Activated naive CD8-positive, alpha-beta T cell treated with anti-CD3 and anti-CD28 coated beads for 36 hours (primary cell): ENCODE measurements at regions not wholly inside any gene's neighbourhood (a gene's known extent, or its start where the extent isn't known, plus 50 kb on each side); places are given as distances from the start of the nearest gene placed in this dataset.
"Not testable (repeated sequence)": the region's sequence is repeated elsewhere in the genome, so short reads cannot be mapped to it uniquely, and the experiment has no call there.

Source experiments
- DNase-seq: peaks from one replicate; pipeline ENCODE4 v3.0.0; 2021
- H3K27ac Mint-ChIP-seq: one replicate; pipeline ENCODE4 v1.8.0; 2022; ENCODE audit warnings: mild to moderate bottlenecking, moderate library complexity, mixed read lengths
- H3K27me3 Mint-ChIP-seq: one replicate; pipeline ENCODE4 v1.8.0; 2022; ENCODE audit warnings: mild to moderate bottlenecking, mixed read lengths
- H3K36me3 Mint-ChIP-seq: one replicate; pipeline ENCODE4 v1.8.0; 2021; ENCODE audit warnings: mild to moderate bottlenecking, mixed read lengths
- H3K4me1 Mint-ChIP-seq: one replicate; pipeline ENCODE4 v1.8.0; 2021; ENCODE audit warnings: mixed read lengths
- H3K4me3 Mint-ChIP-seq: one replicate; pipeline ENCODE4 v1.8.0; 2022; ENCODE audit warnings: mild to moderate bottlenecking, moderate library complexity, mixed read lengths
- H3K9me3 Mint-ChIP-seq: one replicate; pipeline ENCODE4 v1.8.0; 2022; ENCODE audit warnings: mixed read lengths

- H3K9me3 Mint-ChIP-seq, result no peaks in the 10 kb centered on the region
- no peak overlapping the region for H3K4me3 Mint-ChIP-seq
- DNase-seq, result no peak
- no peaks in the 10 kb centered on the region for H3K36me3 Mint-ChIP-seq
- peaks cover 4% of the 10 kb centered on the region for H3K27me3 Mint-ChIP-seq
- H3K4me1 Mint-ChIP-seq, result no peaks in the 10 kb centered on the region
- no peak overlapping the region for H3K27ac Mint-ChIP-seq
Measured at GRCh38 chr12:127595506-127595905, 671.5 kb upstream of the TMEM132C start.

- no peaks in the 10 kb centered on the region for H3K36me3 Mint-ChIP-seq
- H3K27ac Mint-ChIP-seq, result no peak overlapping the region
- H3K27me3 Mint-ChIP-seq, result peaks cover 4% of the 10 kb centered on the region
- H3K9me3 Mint-ChIP-seq, result no peaks in the 10 kb centered on the region
- DNase-seq, result no peak
- no peak overlapping the region for H3K4me3 Mint-ChIP-seq
- no peaks in the 10 kb centered on the region for H3K4me1 Mint-ChIP-seq
Measured at GRCh38 chr12:127596891-127597290, 670.1 kb upstream of the TMEM132C start.

- Mint-ChIP-seq H3K4me3 (no peak overlapping the region), H3K36me3 (no peaks in the 10 kb centered on the region), H3K9me3 (no peaks in the 10 kb centered on the region), H3K27me3 (no peaks in the 10 kb centered on the region), H3K4me1 (no peaks in the 10 kb centered on the region), H3K27ac (no peak overlapping the region)
- no peak for DNase-seq
Measured at GRCh38 chr12:127599436-127599835, 667.5 kb upstream of the TMEM132C start.

GRCh38 chr12:127600211-127600610, 666.8 kb upstream of the TMEM132C start:
- no peaks in the 10 kb centered on the region for H3K4me1 Mint-ChIP-seq
- no peaks in the 10 kb centered on the region for H3K9me3 Mint-ChIP-seq
- DNase-seq, result no peak
- H3K36me3 Mint-ChIP-seq, result no peaks in the 10 kb centered on the region
- no peak overlapping the region for H3K4me3 Mint-ChIP-seq
- no peak overlapping the region for H3K27ac Mint-ChIP-seq
- H3K27me3 Mint-ChIP-seq, result no peaks in the 10 kb centered on the region

- peaks cover 1% of the 10 kb centered on the region for H3K9me3 Mint-ChIP-seq
- H3K4me3 Mint-ChIP-seq, result no peak overlapping the region
- H3K4me1 Mint-ChIP-seq, result no peaks in the 10 kb centered on the region
- DNase-seq, result no peak
- H3K36me3 Mint-ChIP-seq, result no peaks in the 10 kb centered on the region
- no peaks in the 10 kb centered on the region for H3K27me3 Mint-ChIP-seq
- H3K27ac Mint-ChIP-seq, result no peak overlapping the region
Measured at GRCh38 chr12:127606476-127607015, 660.4 kb upstream of the TMEM132C start.

GRCh38 chr12:127607146-127607725, 659.7 kb upstream of the TMEM132C start:
- DNase-seq, result no peak
- H3K4me3 Mint-ChIP-seq, result no peak overlapping the region
- no peaks in the 10 kb centered on the region for H3K4me1 Mint-ChIP-seq
- H3K36me3 Mint-ChIP-seq, result no peaks in the 10 kb centered on the region
- no peak overlapping the region for H3K27ac Mint-ChIP-seq
- H3K9me3 Mint-ChIP-seq, result peaks cover 1% of the 10 kb centered on the region
- H3K27me3 Mint-ChIP-seq, result no peaks in the 10 kb centered on the region

- not testable (repeated sequence) for H3K36me3 Mint-ChIP-seq, H3K4me3 Mint-ChIP-seq, H3K9me3 Mint-ChIP-seq, H3K27me3 Mint-ChIP-seq, H3K27ac Mint-ChIP-seq, H3K4me1 Mint-ChIP-seq, DNase-seq
Measured at GRCh38 chr12:127608359-127608758, 658.6 kb upstream of the TMEM132C start.

- Mint-ChIP-seq H3K9me3 (peaks cover 5% of the 10 kb centered on the region), H3K4me3 (no peak overlapping the region), H3K4me1 (no peaks in the 10 kb centered on the region), H3K27me3 (no peaks in the 10 kb centered on the region), H3K27ac (no peak overlapping the region), H3K36me3 (no peaks in the 10 kb centered on the region)
- DNase-seq, result no peak
Measured at GRCh38 chr12:127613056-127613455, 653.9 kb upstream of the TMEM132C start.

- Mint-ChIP-seq H3K27me3 (no peaks in the 10 kb centered on the region), H3K9me3 (peaks cover 3% of the 10 kb centered on the region), H3K36me3 (no peaks in the 10 kb centered on the region), H3K4me1 (no peaks in the 10 kb centered on the region), H3K27ac (no peak overlapping the region), H3K4me3 (no peak overlapping the region)
- no peak for DNase-seq
Measured at GRCh38 chr12:127619869-127620734, 646.9 kb upstream of the TMEM132C start.

GRCh38 chr12:127620735-127621355, 646.1 kb upstream of the TMEM132C start:
- peaks cover 3% of the 10 kb centered on the region for H3K9me3 Mint-ChIP-seq
- no peak overlapping the region for H3K4me3 Mint-ChIP-seq
- no peaks in the 10 kb centered on the region for H3K27me3 Mint-ChIP-seq
- no peaks in the 10 kb centered on the region for H3K36me3 Mint-ChIP-seq
- DNase-seq, result no peak
- H3K4me1 Mint-ChIP-seq, result no peaks in the 10 kb centered on the region
- no peak overlapping the region for H3K27ac Mint-ChIP-seq

- no peaks in the 10 kb centered on the region for H3K27me3 Mint-ChIP-seq
- H3K27ac Mint-ChIP-seq, result no peak overlapping the region
- peaks cover 3% of the 10 kb centered on the region for H3K9me3 Mint-ChIP-seq
- H3K4me3 Mint-ChIP-seq, result no peak overlapping the region
- no peaks in the 10 kb centered on the region for H3K36me3 Mint-ChIP-seq
- no peaks in the 10 kb centered on the region for H3K4me1 Mint-ChIP-seq
- DNase-seq, result no peak
Measured at GRCh38 chr12:127621366-127621765, 645.6 kb upstream of the TMEM132C start.

GRCh38 chr12:127623362-127623761, 643.6 kb upstream of the TMEM132C start:
- Mint-ChIP-seq H3K9me3 (no peaks in the 10 kb centered on the region), H3K4me1 (no peaks in the 10 kb centered on the region), H3K4me3 (no peak overlapping the region), H3K36me3 (no peaks in the 10 kb centered on the region), H3K27me3 (no peaks in the 10 kb centered on the region), H3K27ac (no peak overlapping the region)
- no peak for DNase-seq

GRCh38 chr12:127625176-127625771, 641.7 kb upstream of the TMEM132C start:
- H3K27ac Mint-ChIP-seq, result no peak overlapping the region
- DNase-seq, result no peak
- H3K9me3 Mint-ChIP-seq, result no peaks in the 10 kb centered on the region
- H3K4me3 Mint-ChIP-seq, result no peak overlapping the region
- H3K36me3 Mint-ChIP-seq, result no peaks in the 10 kb centered on the region
- H3K27me3 Mint-ChIP-seq, result no peaks in the 10 kb centered on the region
- no peaks in the 10 kb centered on the region for H3K4me1 Mint-ChIP-seq

GRCh38 chr12:127628645-127629044, 638.3 kb upstream of the TMEM132C start:
- DNase-seq, result no peak
- H3K27ac Mint-ChIP-seq, result no peak overlapping the region
- H3K9me3 Mint-ChIP-seq, result no peaks in the 10 kb centered on the region
- H3K36me3 Mint-ChIP-seq, result no peaks in the 10 kb centered on the region
- H3K4me1 Mint-ChIP-seq, result no peaks in the 10 kb centered on the region
- no peak overlapping the region for H3K4me3 Mint-ChIP-seq
- no peaks in the 10 kb centered on the region for H3K27me3 Mint-ChIP-seq
